Breast epithelium (tissue), 3 donors: ENCODE measurements at regions not wholly inside any gene's neighbourhood (a gene's known extent, or its start where the extent isn't known, plus 50 kb on each side); places are given as distances from the start of the nearest gene placed in this dataset.

Source experiments
- POLR2A ChIP-seq: fragments of 450-650 bp; IDR thresholded peaks from one replicate; pipeline ENCODE4 v1.6.1; 2016; ENCODE audit warnings: antibody characterized with exemption, mild to moderate bottlenecking, moderate library complexity
- TF ChIP-seq, protein P1 (sequence below), 3 donors: fragments of 450-650 bp; IDR thresholded peaks; one replicate each; pipeline ENCODE4 v1.5.1; 2016 to 2017; ENCODE audit warnings: antibody characterized with exemption in 3 of 3, mild to moderate bottlenecking in 3 of 3, moderate library complexity in 3 of 3

DNA sequence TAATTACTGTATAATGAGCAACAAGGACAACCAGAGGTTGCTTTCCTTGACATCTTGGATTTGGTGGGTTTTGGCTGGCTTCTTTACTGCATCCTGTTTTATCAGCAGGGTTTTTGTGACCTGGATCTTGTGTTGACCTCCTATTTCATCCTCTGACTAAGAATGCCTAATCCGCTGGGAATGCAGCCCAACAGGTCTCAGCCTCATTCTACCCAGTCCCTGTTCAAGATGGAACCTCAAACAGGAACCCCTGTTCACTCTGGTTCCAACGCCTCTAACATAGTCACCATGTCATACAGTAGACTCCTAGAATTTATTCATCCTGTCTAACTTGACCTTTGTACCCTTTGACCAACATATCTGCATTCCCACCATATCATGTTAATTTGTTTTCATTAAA is 183.8 kb upstream of the SOX9 start:
- no peak for TF ChIP-seq POLR2A
- TF ChIP-seq, protein P1, sequence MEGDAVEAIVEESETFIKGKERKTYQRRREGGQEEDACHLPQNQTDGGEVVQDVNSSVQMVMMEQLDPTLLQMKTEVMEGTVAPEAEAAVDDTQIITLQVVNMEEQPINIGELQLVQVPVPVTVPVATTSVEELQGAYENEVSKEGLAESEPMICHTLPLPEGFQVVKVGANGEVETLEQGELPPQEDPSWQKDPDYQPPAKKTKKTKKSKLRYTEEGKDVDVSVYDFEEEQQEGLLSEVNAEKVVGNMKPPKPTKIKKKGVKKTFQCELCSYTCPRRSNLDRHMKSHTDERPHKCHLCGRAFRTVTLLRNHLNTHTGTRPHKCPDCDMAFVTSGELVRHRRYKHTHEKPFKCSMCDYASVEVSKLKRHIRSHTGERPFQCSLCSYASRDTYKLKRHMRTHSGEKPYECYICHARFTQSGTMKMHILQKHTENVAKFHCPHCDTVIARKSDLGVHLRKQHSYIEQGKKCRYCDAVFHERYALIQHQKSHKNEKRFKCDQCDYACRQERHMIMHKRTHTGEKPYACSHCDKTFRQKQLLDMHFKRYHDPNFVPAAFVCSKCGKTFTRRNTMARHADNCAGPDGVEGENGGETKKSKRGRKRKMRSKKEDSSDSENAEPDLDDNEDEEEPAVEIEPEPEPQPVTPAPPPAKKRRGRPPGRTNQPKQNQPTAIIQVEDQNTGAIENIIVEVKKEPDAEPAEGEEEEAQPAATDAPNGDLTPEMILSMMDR (IDR thresholded peaks at IDR 0.05), result no peak
